Skeletal muscle cell (primary cell): ENCODE measurements at regions not wholly inside any gene's neighbourhood (a gene's known extent, or its start where the extent isn't known, plus 50 kb on each side); places are given as distances from the start of the nearest gene placed in this dataset.

Experiments
- DNase-seq: peaks from one replicate; pipeline ENCODE4 v3.0.0-alpha.2; 2010; ENCODE audit warnings: low read depth
- H3K4me3 ChIP-seq: 2 replicates; pipeline ENCODE4 v1.5.1; 2011; ENCODE audit warnings: low read depth, mild to moderate bottlenecking, control low read depth, low read length, moderate library complexity

DNA sequence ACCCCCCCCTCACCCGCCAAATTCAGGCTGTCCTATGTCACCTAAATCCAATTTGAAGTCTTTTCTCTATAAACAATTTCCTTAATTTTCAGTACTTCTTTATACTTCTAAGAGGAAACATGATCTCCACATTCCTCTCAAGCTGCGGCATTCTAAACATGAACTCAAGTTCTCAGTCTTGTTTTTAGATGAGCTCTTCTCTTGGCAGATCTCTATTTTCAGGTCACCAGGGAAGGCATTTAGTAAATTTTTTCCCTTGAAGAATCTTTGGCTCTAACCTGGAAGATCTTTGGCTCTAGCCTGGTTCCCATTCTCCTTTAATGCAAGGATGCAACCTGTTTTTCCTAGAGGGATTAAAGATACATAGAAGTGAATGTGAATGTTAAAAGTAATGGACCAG, 193.4 kb downstream of the ATG4C start:
- no peak for DNase-seq
- no peak overlapping the region for H3K4me3 ChIP-seq

DNA sequence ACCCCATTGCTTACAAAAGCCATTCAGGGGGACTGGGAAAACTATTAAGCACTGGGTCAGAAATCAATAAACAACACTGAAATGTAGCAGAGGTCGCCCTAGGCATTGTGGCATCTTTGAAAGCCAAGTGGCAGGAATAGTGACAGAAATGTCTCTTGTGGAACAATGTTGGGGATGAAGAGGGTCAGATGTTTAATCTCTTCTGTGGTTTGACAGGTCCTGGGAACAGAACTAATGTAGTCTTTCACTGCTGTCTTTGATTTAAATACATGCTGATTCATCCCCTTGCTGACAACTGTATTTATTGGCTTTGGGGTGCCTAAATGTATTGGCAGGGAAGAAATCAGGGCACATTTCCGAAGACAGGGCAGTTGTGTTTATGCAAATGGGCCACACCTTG, 194.8 kb downstream of the ATG4C start:
- no peak for DNase-seq
- no peak overlapping the region for H3K4me3 ChIP-seq

DNA sequence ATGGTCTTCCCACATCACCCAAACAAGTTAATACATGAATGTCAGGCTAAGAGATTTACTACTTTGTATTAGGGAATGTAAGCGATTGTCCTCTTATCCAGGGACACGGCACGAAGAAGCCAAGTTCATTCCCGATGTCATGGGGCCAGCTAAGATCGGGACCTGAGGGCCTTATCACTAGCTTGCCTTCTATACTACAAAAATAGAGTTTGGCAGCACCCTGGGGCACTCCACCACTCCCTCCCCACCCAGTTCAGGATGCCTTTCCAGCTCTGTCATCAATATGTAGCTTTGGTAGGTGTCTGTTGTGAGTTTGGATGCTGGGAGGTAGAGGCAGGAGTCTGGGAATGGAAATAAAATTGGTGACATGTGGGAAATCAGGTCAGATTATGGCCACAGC, 197.5 kb downstream of the ATG4C start:
- H3K4me3 ChIP-seq, result no peak overlapping the region
- no peak for DNase-seq

DNA sequence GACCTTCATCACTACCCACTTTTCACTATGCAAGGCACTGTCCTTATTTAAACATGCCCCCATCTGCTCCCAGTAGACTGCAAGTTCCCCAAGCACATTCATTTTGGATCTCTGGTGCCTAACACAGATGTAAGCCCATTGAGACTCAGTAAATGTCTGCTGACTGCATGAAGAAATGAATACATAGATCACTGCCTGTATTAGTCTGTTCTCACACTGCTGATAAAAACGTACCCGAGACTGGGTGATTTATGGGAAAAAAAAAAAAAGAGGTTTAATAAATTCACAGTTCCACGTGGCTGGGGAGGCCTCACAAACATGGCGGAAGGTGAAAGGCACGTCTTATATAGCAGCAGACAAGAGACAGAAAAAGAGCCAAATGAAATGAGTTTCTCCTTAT, 204.9 kb downstream of the ATG4C start:
- no peak overlapping the region for H3K4me3 ChIP-seq
- DNase-seq, result no peak

DNA sequence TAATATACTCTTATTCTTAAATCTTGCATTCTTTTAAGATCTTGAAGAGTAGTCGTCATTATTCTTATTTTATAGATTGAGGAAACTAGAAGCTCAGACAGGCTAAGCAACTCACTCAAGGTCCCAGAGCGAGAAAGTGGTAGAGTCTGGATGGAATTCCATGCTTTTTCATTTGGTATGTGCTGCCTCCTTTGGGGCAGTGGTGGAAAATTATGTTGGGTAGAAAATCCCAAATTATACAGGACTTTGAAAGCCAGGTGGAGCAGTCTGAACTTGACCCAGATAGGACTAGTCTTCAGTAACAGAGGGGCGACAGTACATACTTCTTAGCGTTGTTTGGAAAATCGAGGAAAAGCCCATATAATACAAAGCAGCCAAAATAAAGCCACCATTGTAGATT, 205.6 kb downstream of the ATG4C start:
- DNase-seq, result no peak
- no peak overlapping the region for H3K4me3 ChIP-seq

DNA sequence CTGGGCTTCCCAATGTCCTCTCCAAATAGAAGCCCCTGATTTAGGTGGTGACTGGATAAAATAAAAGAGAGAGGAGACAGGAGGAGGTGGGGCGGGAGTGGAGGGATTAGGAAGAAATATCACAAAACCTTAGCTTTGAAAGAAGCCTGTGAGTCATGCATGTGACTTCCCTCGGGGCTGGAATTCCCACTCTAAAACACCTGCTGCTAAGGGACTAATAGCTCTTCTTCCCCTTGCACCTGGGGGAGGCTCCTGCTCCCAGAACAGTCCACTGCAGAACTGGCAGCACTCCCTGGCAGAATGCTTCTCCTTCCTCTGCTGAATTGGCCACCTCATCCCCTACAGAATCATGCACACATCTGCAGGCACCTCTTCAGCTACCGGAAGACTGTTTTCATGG, 207.2 kb downstream of the ATG4C start:
- no peak for DNase-seq
- no peak overlapping the region for H3K4me3 ChIP-seq

DNA sequence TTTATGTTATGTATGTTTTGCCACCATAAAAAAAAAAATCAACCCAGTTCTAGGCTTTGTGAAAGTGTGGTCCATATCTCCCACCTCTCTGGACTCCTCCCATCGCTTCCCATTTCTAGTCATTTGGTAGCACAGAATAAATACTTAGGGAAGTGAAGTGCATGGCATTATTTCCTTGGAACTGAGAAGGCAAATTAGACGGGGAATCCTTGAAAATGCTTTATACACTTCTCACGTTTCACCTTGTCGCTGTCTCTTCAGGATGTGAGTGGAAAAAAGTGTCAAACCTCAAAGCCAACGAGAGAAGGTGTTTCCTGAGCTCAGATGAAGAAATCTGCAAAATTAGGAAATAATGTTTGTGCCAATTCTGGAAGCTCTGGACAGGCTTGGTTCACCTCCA, 209.9 kb downstream of the ATG4C start:
- DNase-seq, result no peak
- H3K4me3 ChIP-seq, result no peak overlapping the region

DNA sequence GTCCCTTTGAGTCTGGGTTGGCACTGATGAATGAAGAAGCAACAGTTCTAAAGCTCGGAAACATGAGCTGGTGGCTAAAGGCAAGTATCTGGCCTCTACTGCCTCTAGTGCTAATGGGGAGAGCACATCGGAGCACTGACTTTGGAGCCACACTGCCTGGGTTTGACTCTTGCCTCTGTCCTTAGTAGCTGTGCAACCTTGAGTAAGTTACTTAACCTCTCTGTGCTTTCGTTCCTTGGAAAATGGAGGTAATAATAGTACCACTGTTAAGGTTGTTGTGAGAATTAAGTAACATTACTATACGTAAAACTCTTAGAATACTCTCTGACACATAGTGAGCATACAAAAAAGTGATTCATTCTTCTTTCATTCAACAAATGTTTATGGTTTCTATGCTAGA, 211.2 kb downstream of the ATG4C start:
- no peak overlapping the region for H3K4me3 ChIP-seq
- DNase-seq, result no peak

DNA sequence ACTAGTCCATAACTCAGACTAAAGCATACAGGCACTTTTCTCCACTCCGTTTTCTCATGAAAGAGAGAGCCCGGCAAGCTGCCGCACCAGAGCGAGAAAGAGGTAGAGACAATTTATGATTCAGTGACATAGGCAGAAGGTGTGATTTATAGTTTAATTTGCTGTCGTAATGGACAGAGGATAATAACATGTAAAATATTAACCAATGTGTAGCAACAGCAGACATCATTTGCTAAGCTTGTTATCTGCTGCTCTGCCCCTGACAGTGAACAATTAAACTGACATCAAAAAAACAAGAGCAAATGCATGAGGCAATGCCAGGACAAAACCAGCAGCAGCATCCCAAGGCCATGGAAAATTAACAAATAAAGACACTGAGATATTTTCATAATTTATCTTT, 214.0 kb downstream of the ATG4C start:
- DNase-seq, result no peak
- no peak overlapping the region for H3K4me3 ChIP-seq

DNA sequence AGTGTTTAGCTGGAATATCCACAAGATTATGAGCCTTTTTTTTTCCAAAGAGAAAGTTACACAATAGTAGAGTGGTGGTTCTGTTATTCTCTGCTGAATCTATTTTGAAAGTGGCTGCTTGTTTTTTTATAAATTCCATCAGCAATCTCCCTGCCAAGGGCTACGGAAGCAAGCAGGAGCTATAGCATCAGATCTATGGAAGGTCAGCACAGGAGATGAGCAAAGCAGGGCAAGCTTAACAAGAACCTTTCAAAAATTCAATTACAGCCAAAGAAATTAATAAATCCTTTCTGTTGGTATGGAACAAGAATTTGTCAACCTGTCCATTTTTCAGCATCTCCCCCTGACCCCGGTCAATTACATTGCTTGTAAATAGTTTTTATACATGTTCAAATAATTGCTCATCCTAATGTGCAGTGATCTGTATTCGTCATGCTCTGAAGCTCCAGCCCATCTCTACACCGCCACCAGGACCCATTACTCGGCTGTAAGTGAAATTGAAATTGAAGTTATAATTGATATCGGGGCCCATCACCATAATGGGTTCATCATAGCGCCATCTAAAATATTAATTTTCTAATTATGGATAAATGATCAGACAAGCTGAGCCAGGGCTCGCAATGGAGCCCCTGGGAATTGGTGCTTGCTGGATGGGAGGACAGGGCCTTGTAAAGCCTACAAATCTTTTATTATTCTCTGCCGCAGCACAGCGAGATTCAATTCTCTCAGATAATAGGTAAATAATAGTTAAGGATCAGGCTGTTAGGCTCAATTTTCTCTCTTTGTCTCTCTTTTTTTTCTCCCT, 215.1 kb downstream of the ATG4C start:
- H3K4me3 ChIP-seq, result no peak overlapping the region
- no peak for DNase-seq

DNA sequence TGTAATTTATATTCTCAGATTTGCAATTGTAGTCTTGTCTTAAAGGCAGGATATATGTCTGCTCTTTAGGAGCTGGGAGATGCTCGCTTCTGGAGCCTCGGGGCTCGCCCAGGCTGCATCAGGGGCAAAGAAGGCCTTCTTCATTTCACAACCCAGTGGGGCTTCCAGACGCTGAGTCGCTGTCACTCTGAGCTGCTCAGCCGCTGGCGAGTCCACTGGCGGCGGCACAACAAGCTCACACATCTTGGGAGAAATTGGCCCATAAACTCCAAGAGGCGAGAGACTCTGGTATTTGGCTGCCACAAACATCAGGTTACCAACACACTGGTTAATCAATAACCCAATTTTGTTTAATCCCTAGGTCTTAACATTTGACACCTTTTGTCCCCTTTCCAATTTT, 216.6 kb downstream of the ATG4C start:
- DNase-seq, result no peak
- H3K4me3 ChIP-seq, result no peak overlapping the region

DNA sequence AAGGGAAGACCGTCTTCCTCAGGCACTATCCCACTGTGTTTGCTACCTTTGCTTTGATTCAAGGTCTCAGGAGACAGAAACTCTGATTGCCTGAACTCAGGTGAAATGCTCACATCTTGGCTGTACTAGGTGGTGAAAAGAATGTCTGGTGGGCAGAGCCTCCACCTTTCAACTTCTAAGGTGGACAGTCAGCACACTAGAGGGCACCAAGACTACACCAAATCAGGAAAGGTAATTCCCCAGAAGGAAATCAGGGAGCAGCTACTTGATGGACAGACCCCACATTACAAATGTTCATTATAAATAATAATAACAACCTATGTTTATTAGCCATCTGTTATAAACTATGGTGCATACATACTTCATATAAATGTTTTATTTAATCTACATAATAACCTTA, 220.9 kb downstream of the ATG4C start:
- DNase-seq, result no peak

DNA sequence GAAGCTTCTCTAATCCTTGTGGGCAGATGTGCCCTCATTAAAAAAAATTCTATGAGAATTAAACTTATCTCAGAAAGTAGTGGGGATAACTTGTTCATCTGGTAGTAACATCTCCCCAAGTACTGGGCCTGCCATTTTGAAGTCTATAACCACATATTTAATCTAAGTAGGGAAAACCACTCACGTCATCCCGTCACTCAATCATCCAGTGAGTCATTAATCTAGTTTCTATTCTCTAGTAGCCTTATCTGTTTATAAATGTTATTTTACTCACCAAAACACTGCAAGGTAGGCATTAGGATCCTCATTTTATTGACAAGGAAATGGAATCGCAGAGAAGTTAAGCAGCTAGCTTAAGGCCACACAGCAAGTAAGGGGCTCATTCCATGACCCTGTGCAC, 221.9 kb downstream of the ATG4C start:
- no peak overlapping the region for H3K4me3 ChIP-seq
- DNase-seq, result no peak

More for the DNA sequence above, 220.9 kb downstream of the ATG4C start:
- H3K4me3 ChIP-seq, result no peak overlapping the region

DNA sequence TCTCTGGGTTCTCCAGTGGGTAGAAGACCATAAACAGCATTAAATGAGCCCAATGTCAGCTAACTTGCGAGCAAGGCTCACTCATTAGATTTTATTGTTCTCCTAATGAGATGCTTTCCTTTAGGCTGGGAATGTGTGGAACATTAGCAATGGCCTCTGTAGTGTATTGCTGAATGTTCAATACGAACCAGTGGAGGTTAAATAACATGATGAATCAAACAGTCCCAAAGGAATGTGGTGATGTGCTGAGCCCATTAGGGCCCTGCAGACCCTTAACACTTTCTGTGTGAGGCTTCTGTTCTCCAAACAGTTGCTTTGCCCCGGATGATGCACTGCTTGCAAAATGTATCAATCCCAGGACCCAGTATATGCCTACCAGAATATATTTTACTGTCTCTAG, 225.5 kb downstream of the ATG4C start:
- no peak for DNase-seq
- H3K4me3 ChIP-seq, result no peak overlapping the region

DNA sequence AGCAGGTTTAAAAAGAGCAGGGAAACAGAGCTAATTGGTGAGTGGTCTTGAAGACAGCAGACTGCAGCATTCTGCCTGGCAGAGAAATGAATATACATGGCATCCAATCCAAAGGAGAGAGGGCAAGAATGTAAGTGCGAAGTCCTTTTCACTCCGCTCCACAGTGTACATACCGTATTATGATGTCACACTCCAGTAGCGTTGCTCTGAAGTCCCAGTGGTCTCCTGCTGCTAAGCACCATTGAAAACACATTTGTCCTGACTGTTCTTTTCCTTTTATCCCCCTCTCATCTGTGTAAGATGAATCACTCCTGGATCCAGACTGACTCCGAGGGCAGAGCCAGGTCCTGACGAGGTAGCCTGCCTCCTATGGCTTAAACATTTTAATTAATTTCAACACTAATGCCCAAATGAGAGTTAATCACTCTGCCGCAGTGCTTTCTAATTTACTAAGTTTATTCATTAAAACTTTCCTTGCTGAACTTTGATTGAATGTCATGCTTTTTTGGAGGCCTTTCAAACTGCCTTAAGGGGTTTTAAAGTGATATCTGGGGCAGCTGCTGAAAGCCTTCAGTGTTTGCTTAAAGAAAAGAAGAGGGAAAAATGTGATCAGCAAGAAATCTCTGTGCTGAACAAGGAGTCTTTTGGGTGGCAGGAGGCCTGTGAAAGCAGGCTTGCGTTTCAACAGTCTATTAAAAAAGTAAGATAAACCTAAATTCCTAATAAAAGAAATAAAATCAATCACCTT, 227.2 kb downstream of the ATG4C start:
- DNase-seq, result no peak
- no peak overlapping the region for H3K4me3 ChIP-seq

DNA sequence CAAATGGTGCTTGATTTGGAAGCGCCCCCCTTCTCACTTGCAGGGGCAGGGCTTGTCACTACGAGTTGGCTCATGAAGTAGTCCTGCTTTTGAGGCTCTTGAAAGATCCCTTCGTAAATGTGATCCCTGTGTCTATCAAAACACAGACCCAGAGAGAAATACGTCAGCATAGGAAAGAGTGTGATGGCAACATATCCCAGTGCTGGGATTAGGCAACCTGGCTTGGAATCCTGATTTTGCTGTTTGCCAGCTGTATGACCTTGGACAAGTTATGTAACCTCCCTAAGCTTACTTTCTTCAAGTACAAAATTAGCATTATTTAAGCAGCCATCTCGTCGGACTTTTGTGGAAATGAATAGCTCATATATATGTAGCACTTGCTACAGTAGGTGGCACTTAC, 228.4 kb downstream of the ATG4C start:
- DNase-seq, result no peak
- no peak overlapping the region for H3K4me3 ChIP-seq

DNA sequence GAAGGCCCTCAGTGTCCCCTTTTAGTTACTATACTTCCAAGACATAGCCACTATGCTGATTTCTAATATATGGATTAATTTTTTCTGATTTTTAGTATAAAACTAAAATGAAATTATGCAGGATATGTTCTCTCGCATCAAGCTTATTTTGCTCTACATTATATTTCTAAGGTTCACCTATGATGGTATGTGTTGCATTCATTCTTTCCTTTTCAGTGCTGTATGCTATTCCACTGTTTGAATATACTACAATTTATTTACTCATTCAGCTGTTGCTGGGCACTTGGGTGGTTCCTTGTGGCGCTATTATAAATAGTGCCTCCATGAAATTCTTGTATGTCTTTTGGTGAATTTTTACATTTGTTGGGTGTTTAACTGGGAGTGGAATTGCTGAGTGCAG, 230.3 kb downstream of the ATG4C start:
- no peak overlapping the region for H3K4me3 ChIP-seq
- DNase-seq, result no peak

DNA sequence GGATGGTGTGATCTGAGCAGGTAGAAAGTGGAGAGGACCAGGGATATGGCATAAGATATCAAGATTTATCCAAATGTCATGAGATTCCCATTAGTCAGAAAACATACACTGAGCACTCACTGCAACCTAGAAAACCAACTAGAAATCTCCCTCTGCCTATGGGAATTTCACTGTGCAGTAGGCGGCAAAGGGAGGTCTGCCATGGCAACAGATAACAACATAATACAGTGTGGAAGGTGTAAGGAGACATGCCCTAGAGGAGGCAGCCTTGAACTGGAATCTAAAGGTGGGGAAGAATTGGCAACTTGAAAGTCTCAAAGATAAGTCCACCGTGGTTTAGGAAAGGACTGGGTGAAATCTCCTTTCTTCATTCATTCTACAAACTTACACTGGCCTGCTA, 238.4 kb downstream of the ATG4C start:
- no peak overlapping the region for H3K4me3 ChIP-seq
- DNase-seq, result no peak

DNA sequence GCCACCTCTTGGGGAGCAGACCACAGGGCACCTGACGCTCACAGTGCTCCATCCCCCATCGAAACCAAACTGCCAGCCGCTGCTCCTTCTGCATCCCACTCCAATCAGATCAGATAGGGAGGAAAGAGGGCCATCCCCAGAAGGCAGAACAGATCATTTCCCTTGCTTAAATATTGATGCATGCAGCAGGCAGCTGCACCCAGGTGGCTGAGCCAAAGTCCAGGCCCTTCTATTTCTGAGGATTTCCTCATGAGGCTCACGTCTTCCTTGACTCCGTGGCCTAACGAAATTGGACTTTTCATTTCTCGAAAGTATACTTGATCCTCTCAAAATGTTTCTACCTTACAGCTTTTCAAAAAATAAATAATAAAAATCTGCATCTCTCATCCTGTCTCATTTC, 239.2 kb downstream of the ATG4C start:
- DNase-seq, result no peak
- no peak overlapping the region for H3K4me3 ChIP-seq

DNA sequence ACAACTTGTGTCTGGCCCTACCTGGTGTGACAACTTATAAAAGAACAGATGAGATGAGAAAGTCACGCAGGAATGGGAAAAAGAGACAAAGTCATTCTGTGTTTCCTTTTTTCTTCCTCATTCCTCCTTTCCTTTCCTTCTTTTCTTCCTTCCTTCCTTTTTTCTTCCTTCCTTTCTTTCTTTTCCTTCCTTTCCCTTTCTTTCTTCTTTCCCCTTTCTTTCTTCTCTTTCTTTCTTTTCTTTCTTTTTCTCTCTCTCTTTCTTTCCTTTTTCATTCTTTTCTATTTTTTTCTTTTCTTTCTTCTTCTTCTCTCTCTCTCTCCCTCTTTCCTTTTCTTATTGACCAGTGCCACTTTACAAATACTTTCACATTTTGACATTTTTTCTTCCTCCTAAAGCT, 239.7 kb downstream of the ATG4C start:
- DNase-seq, result no peak
- no peak overlapping the region for H3K4me3 ChIP-seq

DNA sequence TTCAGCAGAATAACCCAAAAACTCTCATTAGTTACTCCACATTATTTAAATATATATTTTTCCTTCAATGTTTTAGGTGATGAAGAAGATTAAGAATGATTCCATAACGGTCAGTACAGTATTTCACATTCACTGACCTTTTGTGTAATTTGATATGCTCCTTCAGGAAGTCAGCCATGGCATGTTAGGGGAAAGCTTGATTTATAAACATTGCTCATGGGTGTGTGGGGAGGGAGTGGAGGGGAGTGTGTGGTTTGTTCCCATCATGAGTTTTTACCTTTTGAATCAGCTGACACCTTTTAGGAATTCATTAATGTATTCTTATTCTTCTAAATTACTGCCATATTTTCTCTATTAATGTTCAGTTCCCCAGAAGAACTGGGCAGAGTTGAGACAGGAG, 240.2 kb downstream of the ATG4C start:
- DNase-seq, result no peak

More for the DNA sequence above, 240.2 kb downstream of the ATG4C start:
- no peak overlapping the region for H3K4me3 ChIP-seq
